Cardiac septum (tissue), 1 donor: ENCODE measurements at regions not wholly inside any gene's neighbourhood (a gene's known extent, or its start where the extent isn't known, plus 50 kb on each side); places are given as distances from the start of the nearest gene placed in this dataset.
"Not testable (repeated sequence)": the region's sequence is repeated elsewhere in the genome, so short reads cannot be mapped to it uniquely, and the experiment has no call there.

Experiments
- DNase-seq: peaks from one replicate; pipeline ENCODE4 v3.0.0-alpha.2; 2020; ENCODE audit warnings: low spot score
- intact Hi-C: fragments of 100-400 bp; cut with DNase I; formaldehyde crosslinking; loops from one replicate; pipeline ENCODE4 v1.14.0; 2022
- donor health status: DM: no; HTN: no; CAD: no.

- intact Hi-C loops = no loop called here
- no peak for DNase-seq
These were observed 154.9 kb upstream of the GJE1 start for GRCh38 chr6:141977782-141978181.

GRCh38 chr6:141976994-141977393 lies 155.7 kb upstream of the GJE1 start:
- intact Hi-C loops = no loop called here

GRCh38 chr6:141969768-141970415 lies 162.8 kb upstream of the GJE1 start:
- DNase-seq, intact Hi-C loops: not testable (repeated sequence)

More at GRCh38 chr6:141976994-141977393, 155.7 kb upstream of the GJE1 start:
- DNase-seq = no peak

- intact Hi-C loops = no loop called here
- DNase-seq = no peak
These were observed 163.5 kb upstream of the GJE1 start for GRCh38 chr6:141969201-141969600.

- intact Hi-C loops = no loop called here
- DNase-seq = no peak
These were observed 164.1 kb upstream of the GJE1 start for GRCh38 chr6:141968632-141969031.

GRCh38 chr6:141965016-141965545 lies 167.6 kb upstream of the GJE1 start:
- DNase-seq = no peak
- intact Hi-C loops = no loop called here

GRCh38 chr6:141963543-141964295 lies 169.0 kb upstream of the GJE1 start:
- DNase-seq = no peak
- intact Hi-C loops = no loop called here

GRCh38 chr6:141957271-141957670 lies 175.5 kb upstream of the GJE1 start:
- intact Hi-C loops = no loop called here
- no peak for DNase-seq

GRCh38 chr6:141956868-141957267 lies 175.9 kb upstream of the GJE1 start:
- intact Hi-C loops = no loop called here
- DNase-seq = no peak

- intact Hi-C loops = no loop called here
- DNase-seq = no peak
These were observed 176.5 kb upstream of the GJE1 start for GRCh38 chr6:141956046-141956761.

- no peak for DNase-seq
- intact Hi-C loops = no loop called here
These were observed 179.7 kb upstream of the GJE1 start for GRCh38 chr6:141953072-141953471.

GRCh38 chr6:141946502-141946901 lies 186.2 kb upstream of the GJE1 start:
- intact Hi-C loops = no loop called here
- no peak for DNase-seq

GRCh38 chr6:141938664-141939063 lies 194.1 kb upstream of the GJE1 start:
- intact Hi-C loops = no loop called here
- no peak for DNase-seq

GRCh38 chr6:141932685-141933084 lies 200.0 kb upstream of the GJE1 start:
- intact Hi-C loops = no loop called here
- DNase-seq = no peak

- DNase-seq = not testable (repeated sequence)
These were observed 206.4 kb upstream of the GJE1 start for GRCh38 chr6:141926200-141926900.

GRCh38 chr6:141925001-141925400 lies 207.7 kb upstream of the GJE1 start:
- intact Hi-C loops = no loop called here
- DNase-seq = no peak

More at GRCh38 chr6:141926200-141926900, 206.4 kb upstream of the GJE1 start:
- intact Hi-C loops = not testable (repeated sequence)

- DNase-seq = no peak
- intact Hi-C loops = no loop called here
These were observed 209.8 kb upstream of the GJE1 start for GRCh38 chr6:141922898-141923297.

GRCh38 chr6:141916682-141917505 lies 215.8 kb upstream of the GJE1 start:
- intact Hi-C loops, DNase-seq: not testable (repeated sequence)

GRCh38 chr6:141914646-141915045 lies 218.1 kb upstream of the GJE1 start:
- DNase-seq = no peak
- intact Hi-C loops = no loop called here
